Trophoblast cell (in vitro differentiated cells and primary cell): ENCODE measurements at regions not wholly inside any gene's neighbourhood (a gene's known extent, or its start where the extent isn't known, plus 50 kb on each side); places are given as distances from the start of the nearest gene placed in this dataset.

ENCODE experiments used
- DNase-seq, 2 donors: peaks; one replicate each; pipeline ENCODE4 v3.0.0-alpha.2; 2016
- H2AFZ ChIP-seq: 2 replicates; pipeline ENCODE4 v1.6.1; 2013; ENCODE audit warnings: low read length, moderate library complexity, mild to moderate bottlenecking; ENCODE audit not compliant: insufficient read depth, poor library complexity
- H2AK5ac ChIP-seq: 2 replicates; pipeline ENCODE4 v1.6.1; 2013; ENCODE audit warnings: mild to moderate bottlenecking, low read length
- H2BK120ac ChIP-seq: 2 replicates; pipeline ENCODE4 v1.6.1; 2013; ENCODE audit warnings: low read length, mild to moderate bottlenecking, moderate library complexity; ENCODE audit not compliant: insufficient read depth, poor library complexity
- H2BK12ac ChIP-seq: 2 replicates; pipeline ENCODE4 v1.6.1; 2013; ENCODE audit warnings: mild to moderate bottlenecking, low read length, moderate library complexity
- H2BK5ac ChIP-seq: 2 replicates; pipeline ENCODE4 v1.6.1; 2013; ENCODE audit warnings: low read length, low read depth, moderate library complexity, mild to moderate bottlenecking; ENCODE audit not compliant: poor library complexity
- H3K14ac ChIP-seq: 2 replicates; pipeline ENCODE4 v1.6.1; 2013; ENCODE audit warnings: mild to moderate bottlenecking, low read length
- H3K18ac ChIP-seq: 2 replicates; pipeline ENCODE4 v1.6.1; 2013; ENCODE audit warnings: mild to moderate bottlenecking, low read length
- H3K23ac ChIP-seq: 2 replicates; pipeline ENCODE4 v1.6.1; 2013; ENCODE audit warnings: low read length
- H3K27ac ChIP-seq: 2 replicates; pipeline ENCODE4 v1.5.1; 2013; ENCODE audit warnings: low read depth, mild to moderate bottlenecking, inconsistent platforms, low read length, moderate library complexity
- H3K27me3 ChIP-seq: 2 replicates; pipeline ENCODE4 v1.6.1; 2013; ENCODE audit warnings: inconsistent platforms, mild to moderate bottlenecking, low read length, moderate library complexity; ENCODE audit not compliant: insufficient read depth
- H3K36me3 ChIP-seq, 2 experiments: 1 replicate in 1 of 2; 2 replicates in 1 of 2; pipeline ENCODE4 v1.6.1; 2013; ENCODE audit warnings: low read length in 2 of 2, mild to moderate bottlenecking in 2 of 2, moderate library complexity in 1 of 2; ENCODE audit not compliant: insufficient read depth in 2 of 2, control insufficient read depth in 1 of 2
- H3K4ac ChIP-seq: 2 replicates; pipeline ENCODE4 v1.6.1; 2013; ENCODE audit warnings: low read depth, mild to moderate bottlenecking, low read length, moderate library complexity
- H3K4me1 ChIP-seq, 2 experiments: 1 replicate in 1 of 2; 2 replicates in 1 of 2; pipeline ENCODE4 v1.6.1; 2013; ENCODE audit warnings: low read length in 2 of 2, mild to moderate bottlenecking in 2 of 2, moderate library complexity in 1 of 2; ENCODE audit not compliant: insufficient read depth in 2 of 2, control insufficient read depth in 1 of 2
- H3K4me2 ChIP-seq: 2 replicates; pipeline ENCODE4 v1.6.1; 2013; ENCODE audit warnings: inconsistent platforms, mild to moderate bottlenecking, low read length, moderate library complexity
- H3K4me3 ChIP-seq: 2 replicates; pipeline ENCODE4 v1.5.1; 2013; ENCODE audit warnings: mild to moderate bottlenecking, low read depth, low read length, inconsistent platforms
- H3K79me1 ChIP-seq: one replicate; pipeline ENCODE4 v1.6.1; 2013; ENCODE audit warnings: low read length
- H3K79me2 ChIP-seq: 2 replicates; pipeline ENCODE4 v1.6.1; 2013; ENCODE audit warnings: low read length, mild to moderate bottlenecking; ENCODE audit not compliant: control insufficient read depth, insufficient read depth, poor library complexity
- H3K9ac ChIP-seq: 2 replicates; pipeline ENCODE4 v1.6.1; 2013; ENCODE audit warnings: mild to moderate bottlenecking, low read length
- H3K9me3 ChIP-seq: 2 replicates; pipeline ENCODE4 v1.6.1; 2013; ENCODE audit warnings: low read depth, mild to moderate bottlenecking, control low read depth, inconsistent platforms, low read length; ENCODE audit not compliant: insufficient read depth
- H4K12ac ChIP-seq: 2 replicates; pipeline ENCODE4 v1.6.1; 2013; ENCODE audit warnings: low read depth, mild to moderate bottlenecking, low read length, moderate library complexity
- H4K8ac ChIP-seq: 2 replicates; pipeline ENCODE4 v1.6.1; 2013; ENCODE audit warnings: low read depth, mild to moderate bottlenecking, low read length, moderate library complexity
- H4K91ac ChIP-seq: one replicate; pipeline ENCODE4 v1.6.1; 2013; ENCODE audit warnings: low read depth, mild to moderate bottlenecking, low read length, moderate library complexity
- WGBS: extraction: QIAGEN DNeasy Blood & Tissue Kit; methylation state at CpG from one replicate; pipeline ENCODE4 v1.1.7; 2013; ENCODE audit warnings: missing lambda C conversion rate; ENCODE audit not compliant: insufficient read length, insufficient coverage; ENCODE audit errors: extremely low coverage; 5-methylcytosine and 5-hydroxymethylcytosine counted together

GRCh38 chr6:85008296-85009009 lies 244.1 kb upstream of the TBX18 start:
- Histone ChIP-seq H3K18ac (no peak overlapping the region), H3K23ac (no peak overlapping the region), H4K91ac (no peak overlapping the region), H3K14ac (no peak overlapping the region), H2BK12ac (no peak overlapping the region), H3K79me2 (no peaks in the 10 kb centered on the region), H2BK5ac (no peak overlapping the region), H3K4ac (no peak overlapping the region), H3K9ac (no peak overlapping the region), H3K27me3 (no peaks in the 10 kb centered on the region), H4K12ac (no peak overlapping the region), H3K79me1 (no peaks in the 10 kb centered on the region), H3K4me2 (no peak overlapping the region), H3K27ac (no peak overlapping the region), H2BK120ac (no peak overlapping the region), H2AFZ (no peak overlapping the region), H3K4me1 (no peaks in the 10 kb centered on the region), H4K8ac (no peak overlapping the region), H3K9me3 (no peaks in the 10 kb centered on the region), H3K36me3 (no peaks in the 10 kb centered on the region), H3K4me3 (no peak overlapping the region), H2AK5ac (no peak overlapping the region)
- WGBS, result no CpG with 5 or more reads among the region's 6 CpGs
- no peak for DNase-seq

DNA sequence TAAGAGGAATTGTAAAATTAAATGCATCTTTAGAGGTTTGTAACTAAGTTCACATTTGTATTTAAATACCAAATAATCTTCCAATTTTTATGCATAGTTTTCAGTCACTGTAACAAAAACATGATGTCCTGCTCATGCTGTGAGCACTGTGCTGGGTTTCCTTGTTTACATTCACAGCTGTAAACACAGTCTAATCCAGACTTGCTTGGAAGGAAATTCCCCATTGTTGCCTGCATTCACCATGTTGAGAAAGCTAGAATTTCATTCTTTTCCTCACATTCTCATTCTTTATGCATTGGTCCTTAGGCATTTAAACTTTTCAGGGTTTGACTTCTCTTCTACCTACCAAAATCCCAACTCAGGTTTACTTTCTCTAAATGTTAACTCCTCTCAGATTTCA lies 242.0 kb upstream of the TBX18 start:
- no peak overlapping the region for H2BK12ac ChIP-seq
- H4K12ac ChIP-seq, result no peak overlapping the region
- no peak overlapping the region for H3K14ac ChIP-seq
- no peaks in the 10 kb centered on the region for H3K9me3 ChIP-seq
- H3K79me1 ChIP-seq, result no peaks in the 10 kb centered on the region
- no peak overlapping the region for H2BK5ac ChIP-seq
- H2AFZ ChIP-seq, result no peak overlapping the region
- H3K4me3 ChIP-seq, result no peak overlapping the region
- no peak overlapping the region for H3K9ac ChIP-seq
- no peak overlapping the region for H3K27ac ChIP-seq
- H4K91ac ChIP-seq, result no peak overlapping the region
- H4K8ac ChIP-seq, result no peak overlapping the region
- H2BK120ac ChIP-seq, result no peak overlapping the region
- no peak overlapping the region for H3K18ac ChIP-seq
- no peak overlapping the region for H3K23ac ChIP-seq
- DNase-seq, result no peak
- no peaks in the 10 kb centered on the region for H3K79me2 ChIP-seq
- H3K4ac ChIP-seq, result no peak overlapping the region
- H3K27me3 ChIP-seq, result no peaks in the 10 kb centered on the region
- H3K4me1 ChIP-seq, result no peaks in the 10 kb centered on the region
- H3K36me3 ChIP-seq, result no peaks in the 10 kb centered on the region
- no peak overlapping the region for H2AK5ac ChIP-seq
- no peak overlapping the region for H3K4me2 ChIP-seq

- DNase-seq, result no peak
- H2BK5ac ChIP-seq, result no peak overlapping the region
- H4K91ac ChIP-seq, result no peak overlapping the region
- H3K9me3 ChIP-seq, result no peaks in the 10 kb centered on the region
- H3K79me2 ChIP-seq, result no peaks in the 10 kb centered on the region
- H3K9ac ChIP-seq, result no peak overlapping the region
- no peak overlapping the region for H2BK120ac ChIP-seq
- no peak overlapping the region for H4K12ac ChIP-seq
- H3K36me3 ChIP-seq, result no peaks in the 10 kb centered on the region
- no peak overlapping the region for H3K27ac ChIP-seq
- H3K14ac ChIP-seq, result no peak overlapping the region
- no peak overlapping the region for H3K4me3 ChIP-seq
- WGBS, result no CpG with 5 or more reads among the region's 3 CpGs
- H3K4ac ChIP-seq, result no peak overlapping the region
- H3K4me2 ChIP-seq, result no peak overlapping the region
- H3K4me1 ChIP-seq, result no peaks in the 10 kb centered on the region
- H3K23ac ChIP-seq, result no peak overlapping the region
- H2AFZ ChIP-seq, result no peak overlapping the region
- no peak overlapping the region for H2AK5ac ChIP-seq
- no peak overlapping the region for H2BK12ac ChIP-seq
- H3K18ac ChIP-seq, result no peak overlapping the region
- no peaks in the 10 kb centered on the region for H3K27me3 ChIP-seq
- H4K8ac ChIP-seq, result no peak overlapping the region
- no peaks in the 10 kb centered on the region for H3K79me1 ChIP-seq
These were observed 241.1 kb upstream of the TBX18 start for GRCh38 chr6:85005494-85005893.

- H3K79me2 ChIP-seq, result no peaks in the 10 kb centered on the region
- H2BK5ac ChIP-seq, result no peak overlapping the region
- H3K9me3 ChIP-seq, result no peaks in the 10 kb centered on the region
- H3K18ac ChIP-seq, result no peak overlapping the region
- no peak overlapping the region for H3K14ac ChIP-seq
- no peak overlapping the region for H3K4ac ChIP-seq
- H3K4me1 ChIP-seq, result no peaks in the 10 kb centered on the region
- H3K23ac ChIP-seq, result no peak overlapping the region
- no peak overlapping the region for H2AK5ac ChIP-seq
- no peak overlapping the region for H4K8ac ChIP-seq
- H2BK12ac ChIP-seq, result no peak overlapping the region
- WGBS, result no CpG with 5 or more reads among the region's 2 CpGs
- H2AFZ ChIP-seq, result no peak overlapping the region
- H4K12ac ChIP-seq, result no peak overlapping the region
- no peak for DNase-seq
- H3K9ac ChIP-seq, result no peak overlapping the region
- no peaks in the 10 kb centered on the region for H3K79me1 ChIP-seq
- no peaks in the 10 kb centered on the region for H3K27me3 ChIP-seq
- H3K27ac ChIP-seq, result no peak overlapping the region
- no peak overlapping the region for H4K91ac ChIP-seq
- no peak overlapping the region for H2BK120ac ChIP-seq
- H3K36me3 ChIP-seq, result no peaks in the 10 kb centered on the region
- H3K4me3 ChIP-seq, result no peak overlapping the region
- no peak overlapping the region for H3K4me2 ChIP-seq
These were observed 240.1 kb upstream of the TBX18 start for GRCh38 chr6:85004361-85004995.
